ENCODE measurements at regions not wholly inside any gene's neighbourhood (a gene's known extent, or its start where the extent isn't known, plus 50 kb on each side); places are given as distances from the start of the nearest gene placed in this dataset.
"Not testable (repeated sequence)": the region's sequence is repeated elsewhere in the genome, so short reads cannot be mapped to it uniquely, and the experiment has no call there.

DNA sequence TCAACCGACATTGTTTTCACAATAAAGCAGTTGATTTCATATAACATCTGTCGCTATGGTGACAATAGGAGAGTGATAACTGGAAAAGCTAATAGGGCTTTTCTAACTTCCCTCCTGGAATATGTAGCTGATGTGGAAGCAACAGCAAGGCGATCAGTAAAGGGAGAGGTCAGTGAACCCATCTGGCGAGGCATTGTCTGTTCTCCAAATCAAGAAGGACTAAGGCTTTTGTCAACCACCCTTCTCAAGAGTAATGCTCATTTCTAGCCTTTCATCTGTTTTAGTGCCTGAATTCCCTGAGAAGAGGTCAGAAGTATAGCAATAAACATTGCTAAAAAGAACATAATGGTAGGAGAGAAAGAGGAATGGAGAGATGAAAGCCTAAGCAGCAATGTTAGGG, 201.3 kb downstream of the AKAP7 start:
- DNase-seq, result no peak

DNA sequence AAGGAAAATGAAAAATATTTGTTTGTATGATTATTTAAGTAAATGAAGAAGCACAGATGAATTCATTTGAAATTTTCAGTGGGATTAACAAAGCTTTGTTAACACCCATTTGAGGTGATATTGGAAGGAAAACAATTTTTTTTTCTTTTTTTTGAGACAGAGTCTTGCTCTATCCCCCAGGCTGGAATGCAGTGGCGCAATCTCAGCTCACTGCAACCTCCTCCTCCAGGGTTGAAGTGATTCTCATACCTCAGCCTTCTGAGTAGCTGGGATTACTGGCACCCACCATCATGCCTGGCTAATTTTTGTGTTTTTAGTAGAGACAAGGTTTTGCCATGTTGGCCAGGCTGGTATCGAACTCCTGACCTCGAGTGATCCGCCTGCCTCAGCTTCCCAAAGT, 211.6 kb downstream of the AKAP7 start:
- not testable (repeated sequence) for DNase-seq

DNA sequence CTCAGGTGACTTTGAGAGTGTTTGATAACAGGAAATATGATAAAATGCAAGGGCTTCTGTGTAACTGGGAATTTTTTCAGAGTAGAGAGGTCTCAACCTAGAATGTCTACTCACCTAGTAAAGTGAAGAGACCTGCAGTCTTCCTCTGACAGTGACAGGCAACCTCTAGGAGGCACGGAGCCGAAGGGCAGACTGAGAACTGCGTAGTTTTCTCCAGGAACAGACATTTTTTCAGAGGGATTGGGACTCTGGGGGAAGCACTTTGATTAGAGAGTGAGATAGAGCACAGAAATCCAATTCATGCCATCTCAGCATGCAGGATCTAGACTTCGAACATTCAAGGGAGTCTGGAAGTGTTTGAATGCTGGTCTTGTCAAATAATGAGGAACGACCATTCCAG, 213.3 kb downstream of the AKAP7 start:
- no peak for DNase-seq

DNA sequence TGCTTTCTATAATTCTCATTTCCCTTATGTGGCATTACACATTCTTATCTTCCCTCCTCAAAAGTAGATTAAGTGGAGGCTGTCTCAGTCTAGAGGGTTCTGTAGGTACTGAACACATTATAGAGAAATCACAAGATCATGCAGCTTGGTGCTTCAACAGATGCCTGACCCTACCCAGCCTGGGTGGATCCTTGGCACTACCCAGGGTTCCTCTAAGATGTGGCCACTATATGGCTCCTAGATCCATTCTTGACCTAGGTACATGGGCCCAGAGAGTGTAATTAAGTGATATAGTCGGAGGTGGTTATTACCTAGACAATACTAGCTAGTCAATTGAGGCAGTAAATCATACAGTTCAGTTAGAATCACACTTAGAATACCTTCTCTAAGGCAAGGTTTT, 213.9 kb downstream of the AKAP7 start:
- DNase-seq, result no peak

DNA sequence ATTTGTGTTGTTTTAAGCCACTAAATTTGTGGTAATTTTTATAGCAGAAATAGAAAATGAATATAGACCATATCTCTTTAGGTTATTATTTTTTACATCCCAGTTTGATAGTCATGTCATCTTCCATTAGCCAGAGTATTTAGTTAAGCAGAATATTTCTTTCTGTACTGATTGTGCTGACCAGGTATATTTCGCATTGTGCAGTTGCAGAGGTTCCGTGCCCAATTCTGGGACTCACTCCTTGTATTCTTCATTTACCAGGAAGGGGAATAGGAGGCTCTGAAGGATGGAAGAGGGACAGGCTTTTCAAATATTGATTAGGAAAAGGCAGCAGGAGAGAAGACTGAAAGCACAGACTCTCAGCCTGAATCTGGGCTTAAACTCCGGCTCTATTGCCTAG, 217.8 kb downstream of the AKAP7 start:
- DNase-seq, result no peak

DNA sequence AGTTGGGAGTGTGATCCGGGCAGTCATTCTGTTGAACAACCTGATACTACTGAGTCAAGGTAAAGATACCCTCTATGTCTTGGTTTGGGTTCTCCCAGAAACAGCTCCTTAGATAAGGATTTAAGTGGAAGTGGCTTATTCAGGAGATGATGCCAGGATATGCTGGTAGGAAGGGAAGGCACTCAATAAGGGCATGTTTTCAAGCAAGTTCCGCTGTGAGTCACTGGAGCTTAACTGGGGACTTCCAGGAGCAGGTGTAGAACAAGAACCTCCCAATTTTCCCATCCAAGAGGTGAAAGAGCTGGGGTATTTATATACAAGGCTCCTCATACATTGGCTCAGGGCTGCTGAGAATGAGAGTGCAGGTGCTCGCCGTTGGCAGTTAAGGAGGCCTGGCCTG, 218.6 kb downstream of the AKAP7 start:
- no peak for DNase-seq

DNA sequence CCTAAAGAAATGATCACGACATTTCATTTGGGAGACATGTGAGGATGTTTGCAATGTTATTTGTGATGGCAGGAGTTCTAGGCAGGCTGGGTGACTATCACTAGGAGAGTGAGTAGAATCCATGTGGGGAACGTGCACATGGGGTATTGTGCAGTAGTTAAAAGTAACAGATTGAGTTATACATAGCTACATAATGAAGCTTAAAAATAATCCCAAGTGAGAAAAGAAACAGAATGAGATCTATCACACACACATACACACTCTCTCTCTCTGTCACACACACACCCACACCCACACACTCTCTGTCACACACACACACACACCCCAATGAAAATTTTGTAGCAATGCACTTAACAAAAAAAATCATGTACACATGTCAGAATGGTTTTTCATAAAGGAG, 218.7 kb upstream of the ARG1 start:
- DNase-seq, result no peak

DNA sequence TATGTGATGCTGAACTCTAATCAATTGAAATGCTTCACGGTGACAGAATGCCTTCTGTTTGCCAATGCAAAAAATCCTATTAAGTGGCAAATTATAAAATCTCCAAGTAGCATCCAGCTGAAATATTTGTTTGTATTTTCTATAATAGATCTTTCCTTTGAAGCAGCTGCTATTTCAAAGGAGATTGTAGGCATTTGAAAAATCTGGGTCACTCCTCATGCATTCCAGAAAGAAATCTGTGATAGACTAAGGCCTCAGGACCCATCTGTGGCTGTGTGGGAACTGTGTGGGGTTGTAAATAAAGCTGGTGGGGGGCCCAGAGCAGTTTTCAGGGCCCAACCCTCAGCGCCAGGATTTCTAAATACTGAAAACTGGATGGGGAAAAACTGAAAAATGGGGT, 216.9 kb upstream of the ARG1 start:
- no peak for DNase-seq

DNA sequence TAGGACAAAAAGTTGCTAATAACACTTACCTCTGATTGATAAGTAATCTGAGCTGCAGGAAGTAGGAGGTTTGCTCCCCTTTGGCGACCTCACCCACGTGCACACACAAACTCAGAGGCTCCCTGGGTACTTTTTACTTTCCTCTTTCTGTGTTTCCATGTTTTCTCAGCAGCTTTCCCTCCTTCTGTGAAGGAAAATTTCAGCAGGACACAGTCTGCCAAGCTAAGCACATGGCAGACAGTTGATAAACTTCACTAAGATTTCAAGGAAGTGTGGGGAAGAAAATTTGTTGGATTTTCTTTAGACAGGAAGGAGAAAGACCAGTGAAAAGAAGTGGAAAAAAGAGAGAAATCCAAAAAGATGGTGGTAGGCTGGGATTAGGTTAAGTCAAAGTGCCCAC, 215.5 kb upstream of the ARG1 start:
- no peak for DNase-seq

DNA sequence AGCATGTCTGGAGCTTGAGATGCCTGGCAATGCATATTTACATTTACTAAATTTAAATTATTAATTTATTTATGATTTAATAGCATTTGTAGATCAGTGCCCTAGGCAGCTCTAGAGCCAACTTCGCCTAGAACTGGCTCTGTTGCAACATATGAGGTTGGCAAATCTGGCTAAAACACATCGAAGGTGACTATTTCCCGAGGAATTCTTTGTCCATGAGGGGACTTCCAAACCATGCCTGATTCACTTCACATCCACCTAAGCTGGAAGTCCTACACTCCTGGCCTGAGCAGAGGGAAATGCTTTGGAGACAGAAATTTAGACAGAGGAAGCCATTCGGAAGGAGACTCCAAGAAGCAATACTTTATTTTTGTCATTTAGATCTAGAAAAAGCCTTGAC, 211.0 kb upstream of the ARG1 start:
- DNase-seq, result no peak

DNA sequence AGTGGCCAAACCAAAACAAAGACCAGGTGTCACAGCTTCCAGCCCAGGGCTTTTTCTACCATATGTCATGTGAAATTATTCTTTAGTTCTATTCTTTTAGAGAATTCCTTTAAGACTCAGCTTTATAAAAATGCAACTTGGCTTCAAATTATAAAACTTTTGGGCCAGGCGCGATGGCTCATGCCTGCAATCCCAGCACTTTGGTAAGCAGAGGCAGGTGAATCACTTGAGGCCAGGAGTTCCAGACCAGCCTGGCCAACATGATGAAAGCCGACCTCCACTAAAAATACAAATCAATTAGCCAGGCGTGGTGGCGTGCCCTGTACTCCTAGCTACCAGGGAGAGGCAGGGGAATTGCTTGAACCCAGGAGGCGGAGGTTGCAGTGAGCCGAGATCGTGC, 210.3 kb upstream of the ARG1 start:
- no peak for DNase-seq

DNA sequence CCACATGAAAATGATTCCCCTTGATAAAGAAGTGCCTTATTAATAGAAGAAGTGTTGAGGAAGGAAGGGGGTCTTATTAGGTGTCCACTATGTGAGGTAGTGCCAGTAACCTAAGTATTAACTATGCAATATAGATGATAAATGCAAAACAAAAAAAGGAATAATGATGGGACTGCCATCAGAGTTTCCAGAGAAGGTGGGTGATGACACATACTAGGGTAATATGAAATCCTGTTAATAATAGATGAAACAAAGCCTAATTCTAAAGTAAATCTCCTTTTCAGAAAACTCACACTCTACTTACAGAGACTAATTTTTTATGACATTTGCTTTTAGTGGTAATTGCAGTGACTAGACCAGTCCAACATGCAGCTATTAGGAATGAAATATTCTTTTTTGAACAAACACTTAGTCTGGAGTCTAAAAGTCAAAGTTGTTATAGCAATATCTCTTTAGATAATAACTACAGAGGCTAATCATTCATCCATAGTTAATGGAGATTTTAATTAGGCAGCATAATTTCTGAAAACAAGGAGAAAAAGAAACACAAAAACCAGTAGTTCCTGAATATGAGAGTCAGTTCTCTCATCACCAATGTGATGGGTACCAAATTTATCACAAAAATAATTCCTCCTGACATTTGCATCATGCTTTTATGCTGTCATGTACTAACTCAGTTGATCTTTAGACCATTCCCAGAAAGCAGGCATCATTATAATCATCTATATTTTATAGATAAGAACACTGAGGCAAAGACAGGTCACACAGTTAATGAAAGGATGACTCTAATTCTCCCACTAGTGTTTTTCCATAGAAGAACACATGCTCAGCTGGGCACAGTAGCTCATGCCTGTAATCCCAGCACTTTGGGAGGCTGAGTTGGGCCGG, 208.8 kb upstream of the ARG1 start:
- DNase-seq, result no peak

DNA sequence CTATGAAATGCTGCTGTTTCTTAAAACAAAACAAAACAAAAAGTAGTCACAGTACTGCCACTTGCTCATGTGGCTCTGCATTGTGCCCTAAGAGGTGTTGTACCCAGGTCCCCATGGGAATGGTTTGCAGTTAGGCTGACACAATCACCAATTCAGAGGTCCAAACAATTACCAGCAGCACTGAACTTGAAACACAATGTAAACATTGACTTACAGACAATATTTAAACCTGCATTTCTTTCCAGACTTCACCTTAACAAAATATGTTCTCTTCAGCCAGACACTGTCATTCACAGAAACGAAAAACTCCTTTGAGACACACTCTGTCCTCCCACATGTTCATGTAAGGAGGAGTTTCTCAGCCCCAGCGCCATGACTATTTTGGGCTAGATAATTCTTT, 206.8 kb upstream of the ARG1 start:
- no peak for DNase-seq

DNA sequence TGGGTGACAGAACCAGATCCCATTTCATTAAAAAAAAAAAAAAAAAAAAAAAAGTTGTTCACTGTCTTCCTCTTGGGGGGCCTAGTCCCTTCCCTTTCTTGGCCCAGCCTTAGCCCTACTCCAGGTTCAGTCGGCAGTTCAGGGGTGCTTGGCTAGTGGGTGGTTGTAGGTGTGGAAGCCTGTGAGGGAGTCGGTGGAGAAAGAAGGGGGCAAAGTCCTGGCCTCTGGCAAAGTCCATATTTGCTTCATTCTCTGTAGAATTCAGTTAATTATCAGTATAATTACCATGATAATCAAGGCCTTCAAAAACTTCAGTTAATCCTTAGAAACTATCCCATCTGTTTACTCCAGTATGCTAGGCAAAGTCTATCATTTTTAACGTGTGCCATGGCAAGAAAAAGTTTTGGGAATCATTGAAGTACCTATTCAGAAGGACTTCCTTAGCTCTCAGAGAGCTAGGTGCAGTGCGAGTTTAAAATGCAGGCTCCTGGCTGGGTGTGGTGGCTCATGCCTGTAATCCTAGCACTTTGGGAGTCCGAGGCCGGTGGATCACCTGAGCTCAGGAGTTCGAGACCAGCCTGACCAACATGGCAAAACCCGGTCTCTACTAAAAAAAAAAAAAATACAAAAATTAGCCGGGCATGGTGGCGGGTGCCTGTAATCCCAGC, 205.7 kb upstream of the ARG1 start:
- DNase-seq, result no peak

DNA sequence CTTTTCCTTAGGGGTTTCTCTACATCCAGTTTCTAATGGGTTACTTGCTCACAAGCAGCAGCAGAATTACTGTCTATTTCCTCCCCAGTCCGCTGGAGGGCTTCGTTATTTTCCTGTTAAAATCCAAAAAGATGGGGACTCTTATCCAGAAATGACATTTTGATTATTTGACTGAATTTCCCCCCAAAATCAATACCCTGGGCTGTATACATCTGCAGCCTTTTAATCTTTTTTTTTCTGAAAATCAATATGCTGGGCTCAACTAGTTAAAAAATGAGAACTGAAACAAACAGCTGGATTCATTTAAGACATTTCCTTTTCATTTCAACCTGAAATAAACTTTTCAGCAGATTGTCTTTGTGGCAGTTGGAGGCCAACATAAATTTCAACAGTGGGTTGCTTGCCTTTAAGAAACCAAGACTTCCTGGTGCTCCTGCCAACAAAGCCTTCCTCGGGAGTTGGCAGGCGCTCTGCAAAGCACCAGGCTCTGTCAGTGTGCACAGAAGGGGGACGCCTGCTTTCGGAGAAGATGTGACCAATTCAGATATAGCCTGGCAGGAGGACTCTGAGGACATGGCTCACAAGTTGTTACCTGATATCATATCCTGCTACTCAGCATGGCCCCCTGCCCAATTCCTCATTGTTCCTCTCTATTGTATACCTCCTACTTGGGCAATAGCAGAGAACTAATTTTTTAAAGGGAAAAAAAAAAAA, 204.7 kb upstream of the ARG1 start:
- no peak for DNase-seq

DNA sequence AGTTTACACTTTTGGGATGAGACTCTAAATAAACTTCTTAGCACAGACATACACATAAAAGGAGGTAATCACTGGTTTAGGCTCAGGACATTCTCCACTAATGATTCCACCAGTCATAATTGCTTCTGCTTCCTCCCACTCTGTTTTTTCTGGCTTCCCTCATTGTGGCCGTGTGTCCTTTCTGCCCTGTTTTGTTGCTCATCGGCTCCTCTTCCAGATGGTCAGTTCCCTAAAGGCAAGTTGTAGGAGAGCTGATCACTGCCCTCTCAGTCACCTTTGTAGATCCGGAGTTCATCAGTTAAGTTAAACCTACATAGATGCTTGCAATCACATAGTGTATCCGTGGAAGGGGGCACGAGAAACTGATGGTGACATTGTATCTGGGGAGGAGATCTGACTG, 200.5 kb upstream of the ARG1 start:
- DNase-seq, result no peak

DNA sequence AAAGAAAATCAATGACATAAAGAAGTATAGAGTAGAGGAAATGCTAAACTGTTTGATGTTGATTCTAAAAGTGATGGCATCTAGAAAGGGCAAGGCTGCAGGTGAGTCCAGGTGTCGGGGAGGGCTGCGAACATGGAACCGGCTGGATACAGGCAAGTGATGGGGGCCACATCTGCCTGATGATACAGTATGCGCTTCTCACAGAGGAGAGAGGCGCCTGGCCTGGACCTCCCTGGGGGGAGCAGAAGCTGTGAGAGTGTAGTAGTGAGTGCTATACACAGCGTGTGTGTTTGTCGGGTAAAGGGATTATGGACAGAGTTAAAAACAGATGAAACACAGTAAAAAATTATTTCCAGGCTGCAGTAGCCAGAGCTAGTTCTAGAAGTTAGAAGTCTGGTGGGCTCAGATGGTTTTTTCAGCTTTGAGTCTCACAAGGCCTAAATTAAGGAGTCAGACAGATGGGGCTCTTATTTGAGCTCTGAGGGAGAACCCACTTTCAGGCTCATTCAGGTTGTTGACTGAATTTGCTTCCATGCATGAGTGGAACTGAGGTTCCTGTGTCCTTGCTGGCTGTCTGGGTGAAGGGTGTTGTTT, 195.8 kb upstream of the ARG1 start:
- DNase-seq, result no peak

DNA sequence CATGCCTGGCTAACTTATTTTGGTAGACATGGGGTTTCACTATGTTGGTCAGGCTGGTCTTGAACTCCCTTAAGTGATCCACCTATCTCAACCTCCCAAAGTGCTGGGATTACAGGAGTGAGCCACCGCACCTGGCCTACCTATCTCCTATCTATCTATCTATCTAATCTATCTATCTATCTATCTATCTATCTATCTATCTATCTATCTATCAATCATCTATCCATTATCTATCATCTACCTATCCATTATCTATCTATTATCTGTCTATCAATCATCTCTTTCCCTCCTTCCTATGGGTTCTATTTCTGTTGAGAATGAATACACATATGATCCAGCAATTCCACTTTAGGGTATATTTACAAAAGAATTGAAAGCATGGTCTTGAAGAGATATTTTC, 194.2 kb upstream of the ARG1 start:
- no peak for DNase-seq

DNA sequence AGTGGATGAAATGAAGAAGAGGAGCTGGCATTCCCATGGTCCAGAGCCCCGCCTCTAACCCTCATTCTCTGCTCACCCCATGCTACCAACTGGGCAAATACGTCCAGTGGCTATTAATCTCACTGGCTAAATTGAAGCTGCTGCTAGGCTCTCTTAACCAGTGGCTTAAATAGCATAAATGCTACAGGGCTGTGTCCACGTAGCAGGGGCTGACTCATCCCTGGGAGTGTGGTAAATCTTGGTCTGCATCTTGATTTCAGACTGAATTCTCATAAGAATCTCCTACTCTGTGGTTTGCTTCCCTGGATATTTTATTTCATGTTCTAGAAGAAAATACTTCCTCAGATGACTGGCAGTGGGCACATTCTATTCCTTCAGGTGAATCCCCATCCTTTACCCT, 193.1 kb upstream of the ARG1 start:
- DNase-seq, result no peak

DNA sequence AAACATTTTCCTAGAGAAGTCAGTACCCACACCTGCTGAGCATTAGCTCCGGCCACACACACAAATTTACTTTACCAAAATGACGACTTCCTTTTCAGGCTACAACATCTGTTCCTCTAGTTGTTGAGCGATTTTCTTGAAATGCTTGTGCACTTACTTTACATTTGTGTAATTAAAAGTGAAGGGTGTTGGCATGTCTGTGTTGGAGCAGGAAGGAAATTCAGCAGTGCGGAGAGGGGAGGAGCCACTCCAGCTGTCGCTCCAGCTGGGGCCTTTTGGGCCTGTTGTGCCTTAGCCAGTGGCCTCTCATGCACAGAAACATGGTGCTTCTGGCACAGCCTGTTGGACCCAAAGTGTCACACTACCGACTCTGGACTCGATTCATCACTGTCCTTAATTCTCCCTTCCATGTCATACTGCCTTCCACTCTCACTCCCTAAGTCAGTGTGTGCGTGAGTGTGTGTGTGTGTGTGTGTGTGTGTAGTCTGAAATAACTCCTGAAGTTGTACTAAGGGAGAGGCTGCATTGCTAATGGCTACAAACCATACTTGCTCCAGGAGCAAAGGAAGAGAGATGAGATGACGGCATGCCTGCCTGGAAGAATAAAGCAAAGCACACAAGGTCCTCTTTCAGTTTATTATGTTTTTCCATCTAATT, 191.8 kb upstream of the ARG1 start:
- no peak for DNase-seq

DNA sequence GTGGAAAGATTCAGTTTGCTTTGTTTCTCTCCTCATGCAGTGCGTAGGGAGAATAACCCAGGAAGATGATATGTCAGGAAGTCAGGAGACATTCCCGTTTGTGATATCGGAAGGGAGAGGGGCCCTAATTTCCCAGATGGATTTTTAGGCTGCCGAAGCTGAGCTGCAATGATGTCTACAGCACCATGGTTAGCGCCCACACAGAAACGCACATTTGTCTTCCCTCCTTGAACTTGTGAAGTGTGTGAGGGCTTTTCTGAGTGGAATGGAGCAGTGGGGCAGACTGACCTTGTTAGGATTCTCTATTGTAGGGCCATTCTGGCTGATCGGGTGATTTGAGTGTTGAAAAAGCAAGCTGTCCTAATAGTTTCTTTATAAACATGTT, 191.3 kb upstream of the ARG1 start:
- no peak for DNase-seq

DNA sequence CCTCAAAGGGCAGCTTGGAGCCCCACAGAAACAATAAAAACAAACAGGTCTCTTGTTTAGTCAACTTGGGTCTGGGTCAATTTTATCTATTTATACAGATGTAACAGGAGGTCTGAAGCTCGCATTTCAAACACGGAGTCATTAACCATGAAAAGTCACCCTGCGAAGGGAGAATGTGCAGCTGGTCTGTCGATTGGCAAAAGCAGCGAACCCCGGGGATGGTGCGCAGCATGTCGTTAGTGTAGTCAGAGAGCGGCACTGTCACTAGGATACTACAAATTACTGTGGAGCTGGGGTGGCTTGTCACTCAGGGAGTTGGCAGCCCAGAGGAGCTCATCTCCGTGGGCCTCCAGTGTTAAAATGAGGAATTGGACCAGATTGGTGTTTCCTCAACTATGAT, 190.4 kb upstream of the ARG1 start:
- DNase-seq, result peak; percentile 19

Measured in renal pelvis (tissue), 1 donor.